Cardiac fibroblast (primary cell): ENCODE measurements at regions not wholly inside any gene's neighbourhood (a gene's known extent, or its start where the extent isn't known, plus 50 kb on each side); places are given as distances from the start of the nearest gene placed in this dataset.

Experiments
- DNase-seq, 2 donors: peaks; one replicate each; pipeline versions ENCODE4 v3.0.0 to v3.0.0-alpha.2; 2010; ENCODE audit warnings: low read depth in 2 of 2
- H3K4me3 ChIP-seq, 2 donors: replicated peaks in 1 of 2; 1 replicate in 1 of 2; 2 replicates in 1 of 2; pipeline ENCODE4 v1.5.1; 2011; ENCODE audit warnings: low read depth in 2 of 2, low read length in 2 of 2, mild to moderate bottlenecking in 2 of 2, moderate library complexity in 1 of 2
- TF ChIP-seq, protein P1 (sequence below): IDR thresholded peaks from one replicate; pipeline ENCODE4 v1.5.1; 2011; ENCODE audit warnings: low read depth, mild to moderate bottlenecking, low read length, inconsistent platforms

GRCh38 chr6:169145991-169146501 is 107.6 kb downstream of the THBS2 start:
- H3K4me3 ChIP-seq, result no peak overlapping the region
- TF ChIP-seq, protein P1, sequence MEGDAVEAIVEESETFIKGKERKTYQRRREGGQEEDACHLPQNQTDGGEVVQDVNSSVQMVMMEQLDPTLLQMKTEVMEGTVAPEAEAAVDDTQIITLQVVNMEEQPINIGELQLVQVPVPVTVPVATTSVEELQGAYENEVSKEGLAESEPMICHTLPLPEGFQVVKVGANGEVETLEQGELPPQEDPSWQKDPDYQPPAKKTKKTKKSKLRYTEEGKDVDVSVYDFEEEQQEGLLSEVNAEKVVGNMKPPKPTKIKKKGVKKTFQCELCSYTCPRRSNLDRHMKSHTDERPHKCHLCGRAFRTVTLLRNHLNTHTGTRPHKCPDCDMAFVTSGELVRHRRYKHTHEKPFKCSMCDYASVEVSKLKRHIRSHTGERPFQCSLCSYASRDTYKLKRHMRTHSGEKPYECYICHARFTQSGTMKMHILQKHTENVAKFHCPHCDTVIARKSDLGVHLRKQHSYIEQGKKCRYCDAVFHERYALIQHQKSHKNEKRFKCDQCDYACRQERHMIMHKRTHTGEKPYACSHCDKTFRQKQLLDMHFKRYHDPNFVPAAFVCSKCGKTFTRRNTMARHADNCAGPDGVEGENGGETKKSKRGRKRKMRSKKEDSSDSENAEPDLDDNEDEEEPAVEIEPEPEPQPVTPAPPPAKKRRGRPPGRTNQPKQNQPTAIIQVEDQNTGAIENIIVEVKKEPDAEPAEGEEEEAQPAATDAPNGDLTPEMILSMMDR, result no peak
- peak in 1 of 2 donors; percentile 64 for DNase-seq

DNA sequence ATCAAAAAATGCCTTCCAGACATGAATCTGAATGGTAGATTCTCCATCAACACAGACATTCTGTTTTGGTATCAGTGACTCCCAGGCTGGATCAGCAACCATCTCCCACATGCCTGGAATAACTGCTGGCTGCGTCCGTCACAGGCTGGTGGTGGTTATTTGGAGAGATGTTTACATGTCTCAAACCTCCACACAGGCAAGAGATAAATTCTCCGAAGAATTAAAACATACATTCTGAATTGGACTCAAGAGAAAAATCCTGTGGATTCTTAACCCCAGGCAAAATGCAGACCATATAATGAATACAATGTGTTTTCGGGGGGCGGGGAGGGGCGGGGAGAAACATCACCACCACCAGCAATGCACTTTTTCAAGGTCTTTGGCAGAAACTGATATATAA is 108.2 kb downstream of the THBS2 start:
- no peak for DNase-seq
- H3K4me3 ChIP-seq, result no peak overlapping the region
- TF ChIP-seq, protein P1, result no peak

DNA sequence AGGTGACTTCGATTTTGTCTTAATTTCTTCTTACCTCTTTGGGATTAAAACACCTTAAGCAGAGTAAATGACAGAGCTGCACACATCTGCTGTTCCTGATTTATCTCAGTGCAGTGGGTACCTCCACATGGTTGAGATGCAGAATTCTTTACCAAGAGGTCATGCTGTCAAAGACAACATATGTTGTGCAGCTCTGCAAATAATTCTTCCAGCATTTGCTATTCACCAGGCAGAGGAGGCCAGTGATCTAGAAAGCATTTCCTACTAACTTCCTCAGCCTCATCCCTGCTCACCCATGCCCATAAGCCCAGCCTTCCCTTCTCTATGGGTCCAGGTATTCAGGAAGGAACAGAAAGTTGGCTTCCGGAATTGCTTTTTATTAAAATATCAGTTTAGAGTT is 109.3 kb downstream of the THBS2 start:
- DNase-seq, result no peak
- TF ChIP-seq, protein P1, result no peak
- no peak overlapping the region for H3K4me3 ChIP-seq

DNA sequence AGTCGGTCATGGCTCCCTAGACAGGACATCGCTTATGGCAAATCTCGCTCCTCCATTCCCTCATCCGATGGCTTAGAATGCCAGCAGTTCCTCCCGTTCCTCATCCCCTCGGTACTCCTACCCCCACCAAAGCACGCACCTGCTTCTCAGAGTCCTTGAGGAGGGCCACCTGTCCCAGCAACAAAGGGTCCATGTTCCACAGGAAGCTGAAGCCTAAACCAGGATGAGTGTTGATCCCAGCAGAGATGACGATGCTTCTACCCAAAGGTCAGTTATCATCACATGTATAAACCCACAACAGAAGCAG is 111.2 kb downstream of the THBS2 start:
- H3K4me3 ChIP-seq, result no peak overlapping the region
- no peak for DNase-seq
- TF ChIP-seq, protein P1, result no peak

DNA sequence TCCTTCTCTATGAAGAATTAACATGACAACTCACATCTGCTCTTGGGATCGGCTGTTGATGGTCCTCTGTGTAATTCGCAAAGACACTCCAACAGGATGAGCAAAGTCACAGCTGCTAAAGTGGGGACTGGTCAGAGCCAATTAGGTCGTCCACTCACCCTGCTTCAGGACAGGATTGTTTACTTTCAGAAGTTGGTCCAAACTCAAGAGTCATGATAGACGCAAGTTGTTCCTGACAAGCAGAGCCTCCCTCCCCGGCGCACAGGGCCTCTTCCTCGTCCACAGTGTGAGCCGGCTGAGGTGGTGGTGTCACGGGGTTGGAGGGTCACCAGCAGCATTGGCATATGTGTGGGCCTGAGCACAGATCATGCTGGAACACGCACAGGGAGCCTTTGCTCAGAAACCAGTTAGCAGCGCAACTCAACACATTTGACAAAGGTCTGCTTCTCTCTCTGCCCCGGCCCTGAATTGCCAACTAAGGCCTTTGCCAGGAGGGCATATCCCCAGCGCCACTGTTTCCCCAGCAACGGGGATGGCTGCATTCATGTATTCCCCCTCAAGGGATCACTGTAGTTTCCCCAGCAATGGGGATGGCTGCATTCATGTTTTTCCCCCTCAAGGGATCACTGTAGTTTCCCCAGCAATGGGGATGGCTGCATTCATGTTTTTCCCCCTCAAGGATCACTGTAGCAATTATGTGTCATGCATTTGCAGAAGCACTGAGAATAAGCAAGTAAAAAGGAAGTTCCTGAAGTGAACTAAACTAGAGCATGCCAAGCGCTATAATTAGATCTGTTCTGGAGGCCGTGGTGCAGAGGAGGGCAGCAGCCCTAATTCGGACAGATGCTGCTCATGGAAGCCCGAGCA is 111.7 kb downstream of the THBS2 start:
- TF ChIP-seq, protein P1, result no peak
- peak; percentile 32 to 51 for DNase-seq
- H3K4me3 ChIP-seq, result no peak overlapping the region

DNA sequence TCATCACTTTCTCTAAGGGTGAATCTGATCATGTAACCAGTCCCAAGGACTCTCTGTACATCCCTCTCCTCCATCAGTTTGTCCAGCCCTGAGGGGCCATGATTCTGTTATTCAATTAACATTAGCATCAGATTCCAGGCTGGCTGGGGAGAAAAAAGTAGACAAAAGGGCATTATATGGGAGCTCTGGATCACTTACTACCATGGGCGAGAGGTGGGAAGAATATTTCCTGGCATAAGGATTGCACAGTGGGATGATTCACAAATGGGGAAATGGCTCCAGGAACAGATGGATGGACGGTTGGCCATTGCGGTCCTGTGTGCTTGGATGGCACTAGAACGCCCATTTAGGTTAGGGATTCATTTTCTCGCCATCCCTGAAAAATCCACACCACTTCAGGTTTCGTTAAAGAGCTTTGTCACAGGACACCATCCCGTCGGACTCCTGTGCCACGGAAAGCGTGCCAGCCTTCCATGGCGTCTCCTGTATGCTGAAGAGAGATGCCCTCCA is 112.6 kb downstream of the THBS2 start:
- no peak overlapping the region for H3K4me3 ChIP-seq
- DNase-seq, result no peak
- TF ChIP-seq, protein P1, result no peak
